HepG2 (cell line): ENCODE measurements at regions not wholly inside any gene's neighbourhood (a gene's known extent, or its start where the extent isn't known, plus 50 kb on each side); places are given as distances from the start of the nearest gene placed in this dataset.

Experiments used
- ATAC-seq: fragments of 200-7000 bp; cut with Tn5 transposase; 3 replicates; pipeline ENCODE4 v1.9.1; 2020; ENCODE audit warnings: mild to moderate bottlenecking, moderate library complexity
- BruUV-seq: library from RNA; stranded (reverse); fragments of 400-500 nt; replicated peaks from 2 replicates; lab custom pipeline; 2021; lab: Mats Ljungman, UMichigan
- CTCF ChIA-PET: fragments of 300-600 bp; formaldehyde crosslinking; extraction: SDS; loops from one replicate; lab custom pipeline; 2021; ENCODE audit warnings: low total read pairs, inconsistent platforms, low intra/inter-chr PET ratio; lab: Yijun Ruan, JAX
- POLR2A ChIA-PET: fragments of 350-600 bp; sonication (Branson Sonifier 250); formaldehyde crosslinking; loops from one replicate; lab custom pipeline; 2020; ENCODE audit warnings: antibody characterized with exemption, inconsistent platforms; lab: Yijun Ruan, JAX
- DNase-seq: peaks from one replicate; pipeline ENCODE4 v3.0.0-alpha.2; 2015; ENCODE audit warnings: low spot score
- FAIRE-seq: peaks from 3 replicates; lab custom pipeline; 2011; peaks lifted over from hg19 to GRCh38; lab: Jason Lieb, UNC
- H2AFZ ChIP-seq: one replicate; pipeline ENCODE4 v1.6.1; 2011; ENCODE audit warnings: low read length, inconsistent platforms
- H3K27ac ChIP-seq: fragments of 300-600 bp; 3 replicates; pipeline ENCODE4 v1.8.0; 2011; ENCODE audit warnings: mixed run types, mild to moderate bottlenecking, mixed read lengths, low read length, inconsistent platforms; ENCODE audit not compliant: insufficient read depth; ENCODE audit errors: extremely low read length
- H3K27me3 ChIP-seq, 2 experiments: fragments of 200-600 bp in 1 of 2; 2 replicates in 1 of 2; 3 replicates in 1 of 2; pipeline versions ENCODE4 v1.6.0 to v1.8.0; 2011; ENCODE audit warnings: low read length in 2 of 2, mild to moderate bottlenecking in 2 of 2, moderate library complexity in 2 of 2, inconsistent platforms in 1 of 2; ENCODE audit not compliant: insufficient read depth in 2 of 2, control insufficient read depth in 1 of 2
- H3K36me3 ChIP-seq, 2 experiments: fragments of 200-600 bp in 1 of 2; replicated peaks in 1 of 2; 2 replicates in 1 of 2; 3 replicates in 1 of 2; pipeline versions ENCODE4 v1.5.1 to v1.8.0; 2011; ENCODE audit warnings: low read length in 2 of 2, inconsistent platforms in 1 of 2; ENCODE audit not compliant: insufficient read depth in 2 of 2, control insufficient read depth in 1 of 2
- H3K4me1 ChIP-seq: 2 replicates; pipeline ENCODE4 v1.5.1; 2012; ENCODE audit warnings: low read length, inconsistent platforms; ENCODE audit not compliant: insufficient read depth
- H3K4me2 ChIP-seq: 2 replicates; pipeline ENCODE4 v1.6.0; 2011; ENCODE audit warnings: low read depth, low read length, inconsistent platforms
- H3K4me3 ChIP-seq, 3 experiments: fragments of 200-600 bp in 1 of 3; sonication (generic), shearing (Covaris generic) in 1 of 3; replicated peaks in 1 of 3; 2 replicates each; pipeline ENCODE4 v1.5.1; 2011 to 2016; ENCODE audit warnings: low read length in 3 of 3, inconsistent platforms in 2 of 3, low read depth in 2 of 3, mild to moderate bottlenecking in 2 of 3, control low read depth in 1 of 3, mixed read lengths in 1 of 3; ENCODE audit not compliant: insufficient read depth in 1 of 3
- H3K79me2 ChIP-seq: one replicate; pipeline ENCODE4 v1.6.1; 2011; ENCODE audit warnings: low read length, inconsistent platforms; ENCODE audit not compliant: insufficient read depth
- H3K9ac ChIP-seq: 2 replicates; pipeline ENCODE4 v1.6.0; 2011; ENCODE audit warnings: mild to moderate bottlenecking, low read depth, low read length, inconsistent platforms; ENCODE audit not compliant: insufficient read depth
- H3K9me3 ChIP-seq: 2 replicates; pipeline ENCODE4 v1.5.1; 2012; ENCODE audit warnings: mild to moderate bottlenecking, low read length
- H4K20me1 ChIP-seq: 2 replicates; pipeline ENCODE4 v1.6.0; 2011; ENCODE audit warnings: inconsistent platforms, mild to moderate bottlenecking, low read length, moderate library complexity; ENCODE audit not compliant: insufficient read depth
- ETV5 ChIP-seq: IDR thresholded peaks from 2 replicates; pipeline ENCODE4 v1.6.1; 2018; ENCODE audit warnings: missing biosample characterization, missing genetic modification reagents, inconsistent platforms, borderline replicate concordance
- EZH2 ChIP-seq: conservative IDR thresholded peaks from 2 replicates; pipeline ENCODE4 v1.6.1; 2012; ENCODE audit warnings: mild to moderate bottlenecking, low read depth, low read length, moderate library complexity
- HNF4A ChIP-seq: sonication (generic); formaldehyde crosslinking; IDR thresholded peaks from 2 replicates; pipeline ENCODE4 v1.4.0; 2020; ENCODE audit warnings: missing genetic modification reagents
- ZNF772 ChIP-seq: sonication (generic); formaldehyde crosslinking; IDR thresholded peaks from 2 replicates; pipeline ENCODE4 v1.5.0; 2020; ENCODE audit warnings: mild to moderate bottlenecking, missing genetic modification reagents
- ZSCAN20 ChIP-seq: sonication (generic); formaldehyde crosslinking; IDR thresholded peaks from 2 replicates; pipeline ENCODE4 v1.4.0; 2020; ENCODE audit warnings: missing genetic modification reagents, mild to moderate bottlenecking, borderline replicate concordance
- WGBS: methylation state at CpG from one replicate; pipeline ENCODE4 v1.1.6; 2017; ENCODE audit warnings: low lambda C conversion rate; 5-methylcytosine and 5-hydroxymethylcytosine counted together
- in situ Hi-C: cut with HindIII; loops from 2 replicates; pipeline ENCODE4 v1.10.0; 2017; ENCODE audit warnings: low pct_unique_long_range_greater_than_20kb; ENCODE audit not compliant: extremely low pct_ligation_motif_present
- intact Hi-C: fragments of 100-400 bp; cut with micrococcal nuclease; formaldehyde crosslinking; loops from one replicate; pipeline ENCODE4 v1.10.0; 2022; ENCODE audit not compliant: unreplicated experiment
- TF ChIP-seq, protein P1 (sequence below): sonication (generic); formaldehyde crosslinking; IDR thresholded peaks from 2 replicates; pipeline ENCODE4 v1.4.0; 2020; ENCODE audit warnings: missing genetic modification reagents
- TF ChIP-seq, protein P2 (sequence below): sonication (generic); formaldehyde crosslinking; IDR thresholded peaks from 2 replicates; pipeline ENCODE4 v1.4.0; 2020; ENCODE audit warnings: mild to moderate bottlenecking, missing genetic modification reagents
- TF ChIP-seq, protein P3 (sequence below): sonication (generic); formaldehyde crosslinking; IDR thresholded peaks from 2 replicates; pipeline ENCODE4 v1.8.1; 2022; ENCODE audit warnings: low read depth, mild to moderate bottlenecking, missing genetic modification reagents

DNA sequence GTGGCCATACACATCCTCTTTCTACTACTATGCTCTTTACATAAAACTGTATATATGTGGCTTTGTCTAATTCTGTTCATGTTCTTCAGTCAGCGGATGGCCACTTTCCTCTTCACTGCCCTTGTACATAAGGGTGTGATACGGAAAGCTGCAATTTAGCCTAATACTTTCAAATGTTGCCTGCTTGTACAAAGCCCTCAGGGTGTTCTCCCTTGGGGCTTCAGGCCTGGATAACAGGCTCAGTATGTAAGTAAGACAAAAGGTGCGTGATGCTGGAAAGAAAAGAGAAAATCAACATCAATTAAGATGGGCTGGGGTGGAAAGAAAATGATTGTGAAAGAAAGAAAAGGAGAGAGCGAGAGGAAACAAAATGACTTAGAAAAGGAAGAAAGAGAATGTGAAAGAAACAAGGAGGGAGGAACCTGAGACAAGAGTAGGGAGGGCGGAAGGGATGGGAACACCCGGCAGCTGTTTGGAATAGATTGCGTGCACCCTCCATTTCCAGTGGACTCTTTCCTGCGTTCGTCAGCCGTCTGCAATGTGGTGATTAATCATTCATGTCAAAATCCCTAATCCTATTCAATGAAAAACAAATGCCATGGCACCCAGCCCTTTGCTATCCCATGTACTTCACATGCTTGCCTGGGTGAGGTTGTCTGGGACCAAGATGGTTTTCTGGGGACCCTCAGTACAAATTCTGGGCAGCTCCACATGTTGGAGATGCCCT is 553.6 kb downstream of the NUF2 start:
- no peak for DNase-seq
- FAIRE-seq, result no peak
- in situ Hi-C loops (no loop called here), intact Hi-C loops (no loop called here)
- Histone ChIP-seq H3K4me3 (no peak overlapping the region), H3K79me2 (no peaks in the 10 kb centered on the region), H3K4me1 (no peaks in the 10 kb centered on the region), H3K9me3 (peaks cover 85% of the 10 kb centered on the region), H2AFZ (no peak overlapping the region), H3K36me3 (no peaks in the 10 kb centered on the region), H3K4me2 (no peak overlapping the region), H3K27me3 (no peaks in the 10 kb centered on the region), H3K9ac (no peak overlapping the region), H3K27ac (no peak overlapping the region), H4K20me1 (no peaks in the 10 kb centered on the region)
- TF ChIP-seq HNF4A (CRISPR knock-in tag), result no peak
- TF ChIP-seq EZH2, result no peak
- TF ChIP-seq ZSCAN20 (CRISPR knock-in tag), result no peak
- no peak for TF ChIP-seq ETV5 (CRISPR knock-in tag)
- TF ChIP-seq, protein P1, sequence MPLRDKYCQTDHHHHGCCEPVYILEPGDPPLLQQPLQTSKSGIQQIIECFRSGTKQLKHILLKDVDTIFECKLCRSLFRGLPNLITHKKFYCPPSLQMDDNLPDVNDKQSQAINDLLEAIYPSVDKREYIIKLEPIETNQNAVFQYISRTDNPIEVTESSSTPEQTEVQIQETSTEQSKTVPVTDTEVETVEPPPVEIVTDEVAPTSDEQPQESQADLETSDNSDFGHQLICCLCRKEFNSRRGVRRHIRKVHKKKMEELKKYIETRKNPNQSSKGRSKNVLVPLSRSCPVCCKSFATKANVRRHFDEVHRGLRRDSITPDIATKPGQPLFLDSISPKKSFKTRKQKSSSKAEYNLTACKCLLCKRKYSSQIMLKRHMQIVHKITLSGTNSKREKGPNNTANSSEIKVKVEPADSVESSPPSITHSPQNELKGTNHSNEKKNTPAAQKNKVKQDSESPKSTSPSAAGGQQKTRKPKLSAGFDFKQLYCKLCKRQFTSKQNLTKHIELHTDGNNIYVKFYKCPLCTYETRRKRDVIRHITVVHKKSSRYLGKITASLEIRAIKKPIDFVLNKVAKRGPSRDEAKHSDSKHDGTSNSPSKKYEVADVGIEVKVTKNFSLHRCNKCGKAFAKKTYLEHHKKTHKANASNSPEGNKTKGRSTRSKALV (CRISPR knock-in tag), result no peak
- no peak for TF ChIP-seq ZNF772 (CRISPR knock-in tag)
- TF ChIP-seq, protein P2, sequence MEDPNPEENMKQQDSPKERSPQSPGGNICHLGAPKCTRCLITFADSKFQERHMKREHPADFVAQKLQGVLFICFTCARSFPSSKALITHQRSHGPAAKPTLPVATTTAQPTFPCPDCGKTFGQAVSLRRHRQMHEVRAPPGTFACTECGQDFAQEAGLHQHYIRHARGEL (CRISPR knock-in tag), result no peak
- TF ChIP-seq, protein P3, sequence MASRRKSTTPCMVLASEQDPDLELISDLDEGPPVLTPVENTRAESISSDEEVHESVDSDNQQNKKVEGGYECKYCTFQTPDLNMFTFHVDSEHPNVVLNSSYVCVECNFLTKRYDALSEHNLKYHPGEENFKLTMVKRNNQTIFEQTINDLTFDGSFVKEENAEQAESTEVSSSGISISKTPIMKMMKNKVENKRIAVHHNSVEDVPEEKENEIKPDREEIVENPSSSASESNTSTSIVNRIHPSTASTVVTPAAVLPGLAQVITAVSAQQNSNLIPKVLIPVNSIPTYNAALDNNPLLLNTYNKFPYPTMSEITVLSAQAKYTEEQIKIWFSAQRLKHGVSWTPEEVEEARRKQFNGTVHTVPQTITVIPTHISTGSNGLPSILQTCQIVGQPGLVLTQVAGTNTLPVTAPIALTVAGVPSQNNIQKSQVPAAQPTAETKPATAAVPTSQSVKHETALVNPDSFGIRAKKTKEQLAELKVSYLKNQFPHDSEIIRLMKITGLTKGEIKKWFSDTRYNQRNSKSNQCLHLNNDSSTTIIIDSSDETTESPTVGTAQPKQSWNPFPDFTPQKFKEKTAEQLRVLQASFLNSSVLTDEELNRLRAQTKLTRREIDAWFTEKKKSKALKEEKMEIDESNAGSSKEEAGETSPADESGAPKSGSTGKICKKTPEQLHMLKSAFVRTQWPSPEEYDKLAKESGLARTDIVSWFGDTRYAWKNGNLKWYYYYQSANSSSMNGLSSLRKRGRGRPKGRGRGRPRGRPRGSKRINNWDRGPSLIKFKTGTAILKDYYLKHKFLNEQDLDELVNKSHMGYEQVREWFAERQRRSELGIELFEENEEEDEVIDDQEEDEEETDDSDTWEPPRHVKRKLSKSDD (CRISPR knock-in tag), result no peak
- ATAC-seq, result no peak
- WGBS, result 38% methylated on average over 10 of the region's 10 CpGs
- CTCF ChIA-PET, result no interaction called here
- no TSS peak for BruUV-seq
- POLR2A ChIA-PET, result no interaction called here
